ENCODE measurements at regions not wholly inside any gene's neighbourhood (a gene's known extent, or its start where the extent isn't known, plus 50 kb on each side); places are given as distances from the start of the nearest gene placed in this dataset.

GRCh38 chr16:59743504-59743903 lies 1009.4 kb upstream of the GOT2 start:
- H3K27me3 ChIP-seq: no peaks in the 10 kb centered on the region
- TF ChIP-seq, protein P1, sequence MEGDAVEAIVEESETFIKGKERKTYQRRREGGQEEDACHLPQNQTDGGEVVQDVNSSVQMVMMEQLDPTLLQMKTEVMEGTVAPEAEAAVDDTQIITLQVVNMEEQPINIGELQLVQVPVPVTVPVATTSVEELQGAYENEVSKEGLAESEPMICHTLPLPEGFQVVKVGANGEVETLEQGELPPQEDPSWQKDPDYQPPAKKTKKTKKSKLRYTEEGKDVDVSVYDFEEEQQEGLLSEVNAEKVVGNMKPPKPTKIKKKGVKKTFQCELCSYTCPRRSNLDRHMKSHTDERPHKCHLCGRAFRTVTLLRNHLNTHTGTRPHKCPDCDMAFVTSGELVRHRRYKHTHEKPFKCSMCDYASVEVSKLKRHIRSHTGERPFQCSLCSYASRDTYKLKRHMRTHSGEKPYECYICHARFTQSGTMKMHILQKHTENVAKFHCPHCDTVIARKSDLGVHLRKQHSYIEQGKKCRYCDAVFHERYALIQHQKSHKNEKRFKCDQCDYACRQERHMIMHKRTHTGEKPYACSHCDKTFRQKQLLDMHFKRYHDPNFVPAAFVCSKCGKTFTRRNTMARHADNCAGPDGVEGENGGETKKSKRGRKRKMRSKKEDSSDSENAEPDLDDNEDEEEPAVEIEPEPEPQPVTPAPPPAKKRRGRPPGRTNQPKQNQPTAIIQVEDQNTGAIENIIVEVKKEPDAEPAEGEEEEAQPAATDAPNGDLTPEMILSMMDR (IDR thresholded peaks at IDR 0.05): no peak
- no peaks in the 10 kb centered on the region for H3K9me3 ChIP-seq
- H3K4me1 ChIP-seq: no peaks in the 10 kb centered on the region
- no peaks in the 10 kb centered on the region for H3K36me3 ChIP-seq
- no peak for DNase-seq (ENCODE audit: low spot score)
- no peak overlapping the region for H3K4me3 ChIP-seq
- H3K27ac ChIP-seq: no peak overlapping the region

DNA sequence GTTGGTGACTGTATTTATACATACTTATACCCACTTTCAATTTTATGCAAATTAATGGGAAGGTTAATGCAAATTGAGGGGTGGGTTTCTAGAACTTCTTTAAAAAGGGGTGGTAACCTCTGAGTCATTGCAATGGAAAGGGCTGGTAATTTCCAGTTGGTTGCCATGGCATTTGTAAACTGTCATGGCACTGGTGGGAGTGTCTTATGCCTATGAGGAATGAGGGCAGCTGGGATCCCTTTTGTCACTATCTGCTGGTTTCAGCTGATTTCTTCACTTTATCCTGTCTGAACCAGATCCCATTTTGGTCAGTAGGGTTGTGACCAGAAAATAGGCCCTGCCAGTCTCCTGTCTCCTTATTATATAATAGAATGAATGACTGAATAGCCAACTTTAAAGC lies 1006.7 kb upstream of the GOT2 start:
- H3K36me3 ChIP-seq: no peaks in the 10 kb centered on the region
- no peaks in the 10 kb centered on the region for H3K4me1 ChIP-seq
- TF ChIP-seq, protein P1 (IDR thresholded peaks at IDR 0.05): no peak
- H3K4me3 ChIP-seq: no peak overlapping the region
- H3K9me3 ChIP-seq: no peaks in the 10 kb centered on the region
- no peak overlapping the region for H3K27ac ChIP-seq
- H3K27me3 ChIP-seq: no peaks in the 10 kb centered on the region
- DNase-seq (ENCODE audit: low spot score): no peak

DNA sequence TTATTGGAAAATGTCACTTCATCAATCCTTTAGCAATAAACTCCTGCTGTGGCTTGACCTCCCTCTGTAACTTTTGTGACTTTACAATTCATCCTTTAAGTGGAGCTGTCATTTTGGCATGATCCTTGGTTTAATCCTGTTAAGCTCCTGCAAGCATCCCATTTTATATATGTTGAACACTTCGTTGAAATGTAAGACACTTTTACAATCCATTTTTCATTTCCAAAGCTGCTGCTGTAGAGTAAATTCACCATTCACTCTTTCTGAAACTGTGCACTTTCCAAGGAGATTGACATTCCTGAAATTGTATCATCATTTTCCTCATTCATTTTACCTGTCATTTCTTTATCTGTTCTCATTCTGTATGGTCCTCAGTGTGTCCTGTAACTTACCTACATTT lies 1003.2 kb upstream of the GOT2 start:
- no peaks in the 10 kb centered on the region for H3K27me3 ChIP-seq
- no peaks in the 10 kb centered on the region for H3K9me3 ChIP-seq
- no peaks in the 10 kb centered on the region for H3K4me1 ChIP-seq
- TF ChIP-seq, protein P1 (IDR thresholded peaks at IDR 0.05): no peak
- H3K36me3 ChIP-seq: no peaks in the 10 kb centered on the region
- no peak overlapping the region for H3K4me3 ChIP-seq
- no peak overlapping the region for H3K27ac ChIP-seq
- no peak for DNase-seq (ENCODE audit: low spot score)

GRCh38 chr16:59733321-59733720 lies 999.2 kb upstream of the GOT2 start:
- H3K27me3 ChIP-seq: no peaks in the 10 kb centered on the region
- no peak overlapping the region for H3K4me3 ChIP-seq
- DNase-seq (ENCODE audit: low spot score): no peak
- H3K4me1 ChIP-seq: no peaks in the 10 kb centered on the region
- H3K9me3 ChIP-seq: no peaks in the 10 kb centered on the region
- no peak overlapping the region for H3K27ac ChIP-seq
- no peaks in the 10 kb centered on the region for H3K36me3 ChIP-seq
- TF ChIP-seq, protein P1 (IDR thresholded peaks at IDR 0.05): no peak

- H3K27ac ChIP-seq: no peak overlapping the region
- H3K9me3 ChIP-seq: no peaks in the 10 kb centered on the region
- H3K4me3 ChIP-seq: no peak overlapping the region
- no peaks in the 10 kb centered on the region for H3K36me3 ChIP-seq
- no peak for DNase-seq (ENCODE audit: low spot score)
- TF ChIP-seq, protein P1 (IDR thresholded peaks at IDR 0.05): no peak
- H3K27me3 ChIP-seq: no peaks in the 10 kb centered on the region
- no peaks in the 10 kb centered on the region for H3K4me1 ChIP-seq
Measured at GRCh38 chr16:59729613-59730012, 995.5 kb upstream of the GOT2 start.

- Histone ChIP-seq H3K9me3 (no peaks in the 10 kb centered on the region), H3K4me1 (no peaks in the 10 kb centered on the region), H3K36me3 (no peaks in the 10 kb centered on the region), H3K4me3 (no peak overlapping the region), H3K27ac (no peak overlapping the region), H3K27me3 (no peaks in the 10 kb centered on the region)
- DNase-seq (ENCODE audit: low spot score): no peak
- TF ChIP-seq, protein P1 (IDR thresholded peaks at IDR 0.05): no peak
Measured at GRCh38 chr16:59719121-59719520, 985.0 kb upstream of the GOT2 start.
